Endothelial cell of umbilical vein (primary cell): ENCODE measurements at regions not wholly inside any gene's neighbourhood (a gene's known extent, or its start where the extent isn't known, plus 50 kb on each side); places are given as distances from the start of the nearest gene placed in this dataset.

Experiments used
- BruUV-seq: library from RNA; stranded (reverse); fragments of 400-500 nt; replicated peaks from 2 replicates; lab custom pipeline; 2021; lab: Mats Ljungman, UMichigan
- CTCF ChIA-PET: fragments of 300-600, 350-600 bp; sonication (Branson Sonifier 250); formaldehyde crosslinking; loops from one replicate; lab custom pipeline; 2021; ENCODE audit warnings: antibody characterized with exemption, inconsistent platforms; lab: Charles Lee
- POLR2A ChIA-PET: fragments of 300-600, 350-600 bp; sonication (Branson Sonifier 250); formaldehyde crosslinking; loops from one replicate; lab custom pipeline; 2021; ENCODE audit warnings: antibody characterized with exemption, inconsistent platforms; lab: Charles Lee
- DNase-seq: peaks from one replicate; pipeline ENCODE4 v3.0.0-alpha.2; 2011; ENCODE audit warnings: low read depth, low spot score
- FAIRE-seq: peaks from 2 replicates; lab custom pipeline; 2011; peaks lifted over from hg19 to GRCh38; lab: Jason Lieb, UNC
- H2AFZ ChIP-seq: 2 replicates; pipeline ENCODE4 v1.6.0; 2012; ENCODE audit warnings: low read depth, low read length, control low read depth, inconsistent platforms
- H3K27ac ChIP-seq: 2 replicates; pipeline ENCODE4 v1.5.1; 2011; ENCODE audit warnings: low read depth, mild to moderate bottlenecking, control low read depth, low read length, moderate library complexity; ENCODE audit not compliant: insufficient read depth
- H3K27me3 ChIP-seq, 2 experiments: 2 replicates each; pipeline versions ENCODE4 v1.6.0 to v1.6.1; 2011; ENCODE audit warnings: low read length in 2 of 2, mixed read lengths in 1 of 2; ENCODE audit not compliant: control insufficient read depth in 2 of 2, insufficient read depth in 2 of 2
- H3K36me3 ChIP-seq, 2 experiments: 2 replicates in 1 of 2; 3 replicates in 1 of 2; pipeline ENCODE4 v1.5.1; 2011; ENCODE audit warnings: low read length in 2 of 2, mild to moderate bottlenecking in 1 of 2, moderate library complexity in 1 of 2; ENCODE audit not compliant: control insufficient read depth in 2 of 2, insufficient read depth in 2 of 2; ENCODE audit errors: extremely low read depth in 1 of 2
- H3K4me1 ChIP-seq: 3 replicates; pipeline ENCODE4 v1.5.1; 2011; ENCODE audit warnings: mild to moderate bottlenecking, low read length; ENCODE audit not compliant: control insufficient read depth, insufficient read depth; ENCODE audit errors: extremely low read depth
- H3K4me2 ChIP-seq: 2 replicates; pipeline ENCODE4 v1.6.1; 2011; ENCODE audit warnings: low read length, control low read depth, mixed read lengths; ENCODE audit not compliant: insufficient read depth
- H3K4me3 ChIP-seq, 3 experiments: fragments of 200-600 bp in 1 of 3; sonication (generic), shearing (Covaris generic) in 1 of 3; replicated peaks in 1 of 3; 2 replicates each; pipeline ENCODE4 v1.5.1; 2011 to 2016; ENCODE audit warnings: control low read depth in 3 of 3, low read length in 3 of 3, mild to moderate bottlenecking in 2 of 3, inconsistent platforms in 1 of 3, low read depth in 1 of 3, moderate library complexity in 1 of 3; ENCODE audit not compliant: insufficient read depth in 1 of 3
- H3K79me2 ChIP-seq: 2 replicates; pipeline ENCODE4 v1.6.0; 2012; ENCODE audit warnings: low read length, inconsistent platforms; ENCODE audit not compliant: control insufficient read depth, insufficient read depth
- H3K9ac ChIP-seq: replicated peaks from 2 replicates; pipeline ENCODE3; 2011; ENCODE audit warnings: low read length, control low read depth; ENCODE audit not compliant: insufficient read depth; ENCODE audit errors: extremely low read depth
- H3K9me1 ChIP-seq: replicated peaks from 3 replicates; pipeline ENCODE4 v1.6.0; 2011; ENCODE audit warnings: mild to moderate bottlenecking, low read length; ENCODE audit not compliant: control insufficient read depth, insufficient read depth; ENCODE audit errors: extremely low read depth
- H3K9me3 ChIP-seq: replicated peaks from 2 replicates; pipeline ENCODE4 v1.5.1; 2012; ENCODE audit warnings: low read length, inconsistent platforms; ENCODE audit not compliant: control insufficient read depth, insufficient read depth
- H4K20me1 ChIP-seq: replicated peaks from 2 replicates; pipeline ENCODE3; 2011; ENCODE audit warnings: mild to moderate bottlenecking, low read length; ENCODE audit not compliant: control insufficient read depth, insufficient read depth; ENCODE audit errors: extremely low read depth
- EZH2 ChIP-seq: IDR thresholded peaks from 2 replicates; pipeline ENCODE4 v1.6.1; 2012; ENCODE audit warnings: borderline replicate concordance, low read depth, mild to moderate bottlenecking, moderate library complexity, low read length, inconsistent platforms; ENCODE audit not compliant: severe bottlenecking
- FOS ChIP-seq: IDR thresholded peaks from 2 replicates; pipeline ENCODE4 v1.6.1; 2011; ENCODE audit warnings: mild to moderate bottlenecking, low read length, moderate library complexity, borderline replicate concordance; ENCODE audit not compliant: insufficient read depth
- GATA2 ChIP-seq: IDR thresholded peaks from 2 replicates; pipeline ENCODE4 v1.7.0; 2011; ENCODE audit warnings: low read depth, mild to moderate bottlenecking, moderate library complexity, mixed read lengths, low read length; ENCODE audit not compliant: insufficient read length, insufficient read depth
- JUN ChIP-seq: IDR thresholded peaks from 2 replicates; pipeline ENCODE4 v1.6.1; 2011; ENCODE audit warnings: borderline replicate concordance, low read depth; ENCODE audit not compliant: insufficient read length, insufficient read depth
- MYC ChIP-seq: IDR thresholded peaks from one replicate; pipeline ENCODE4 v1.6.1; 2011; ENCODE audit warnings: mild to moderate bottlenecking, low read depth, low read length
- POLR2A ChIP-seq: IDR thresholded peaks from 2 replicates; pipeline ENCODE4 v1.6.1; 2012; ENCODE audit warnings: low read depth, mild to moderate bottlenecking, control low read depth, low read length
- POLR2AphosphoS5 ChIP-seq: IDR thresholded peaks from 2 replicates; pipeline ENCODE4 v1.6.1; 2012; ENCODE audit warnings: low read depth, mild to moderate bottlenecking, control low read depth, low read length, moderate library complexity; ENCODE audit not compliant: insufficient read depth
- dilution Hi-C: fragments of 300-500 bp; cut with MboI; formaldehyde crosslinking; loops from one replicate; pipeline ENCODE4 v1.15.0; 2019; ENCODE audit warnings: low sequenced_read_pairs; ENCODE audit not compliant: extremely low pct_ligation_motif_present
- intact Hi-C: fragments of 100-400 bp; cut with micrococcal nuclease; formaldehyde crosslinking; loops from one replicate; pipeline ENCODE4 v1.10.0; 2022
- TF ChIP-seq, protein P1 (sequence below), 2 donors: IDR thresholded peaks; 1 replicate in 1 of 2; 2 replicates in 1 of 2; pipeline ENCODE4 v1.5.1; 2011; ENCODE audit warnings: low read length in 2 of 2, mild to moderate bottlenecking in 2 of 2, moderate library complexity in 2 of 2, control low read depth in 1 of 2, inconsistent platforms in 1 of 2, low read depth in 1 of 2; ENCODE audit not compliant: insufficient read depth in 1 of 2; ENCODE audit errors: extremely low read depth in 1 of 2
- TF ChIP-seq, protein P2 (sequence below): IDR thresholded peaks from 2 replicates; pipeline ENCODE4 v1.6.1; 2011; ENCODE audit not compliant: insufficient read depth, insufficient read length

DNA sequence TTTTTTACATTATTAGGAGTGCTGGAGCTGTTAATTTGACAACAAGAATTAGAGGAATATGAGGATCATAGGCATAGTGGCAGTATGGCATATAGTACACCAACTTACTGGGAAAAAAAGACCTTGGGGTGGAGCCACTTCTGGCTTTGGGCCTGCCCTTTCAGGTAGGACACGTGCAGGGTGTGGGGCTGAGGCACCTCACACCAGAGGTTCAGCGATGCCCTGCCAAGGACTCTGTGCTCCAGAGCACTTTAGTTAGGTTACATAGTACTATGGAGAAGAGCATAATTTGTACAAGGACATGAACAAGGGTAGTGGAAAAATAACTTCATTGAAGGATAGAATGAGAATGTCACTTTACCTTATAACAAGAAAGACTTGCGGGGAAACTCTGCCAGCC is 77.1 kb upstream of the CD302 start:
- no peaks in the 10 kb centered on the region for H3K9me3 ChIP-seq
- intact Hi-C loops (no loop called here), dilution Hi-C loops (no loop called here)
- DNase-seq = no peak
- H3K9me1 ChIP-seq = no peaks in the 10 kb centered on the region
- no peaks in the 10 kb centered on the region for H3K79me2 ChIP-seq
- no peaks in the 10 kb centered on the region for H3K4me1 ChIP-seq
- no peak overlapping the region for H3K27ac ChIP-seq
- H3K4me2 ChIP-seq = no peak overlapping the region
- CTCF ChIA-PET = interaction anchor here (0.7 to 1.3 kb wide), 3 partner anchors 10 to 1129 kb away, joined by 3 read pairs; no protein-coding TSS in a partner anchor
- no peaks in the 10 kb centered on the region for H3K36me3 ChIP-seq
- no peak overlapping the region for H2AFZ ChIP-seq
- H3K4me3 ChIP-seq = no peak overlapping the region
- no peaks in the 10 kb centered on the region for H3K27me3 ChIP-seq
- POLR2A ChIA-PET = no interaction called here
- no peaks in the 10 kb centered on the region for H4K20me1 ChIP-seq
- H3K9ac ChIP-seq = no peak overlapping the region
- FAIRE-seq = no peak
- no peak for TF ChIP-seq JUN
- no peak for TF ChIP-seq GATA2
- TF ChIP-seq MYC = no peak
- no peak for TF ChIP-seq EZH2
- TF ChIP-seq, protein P1, sequence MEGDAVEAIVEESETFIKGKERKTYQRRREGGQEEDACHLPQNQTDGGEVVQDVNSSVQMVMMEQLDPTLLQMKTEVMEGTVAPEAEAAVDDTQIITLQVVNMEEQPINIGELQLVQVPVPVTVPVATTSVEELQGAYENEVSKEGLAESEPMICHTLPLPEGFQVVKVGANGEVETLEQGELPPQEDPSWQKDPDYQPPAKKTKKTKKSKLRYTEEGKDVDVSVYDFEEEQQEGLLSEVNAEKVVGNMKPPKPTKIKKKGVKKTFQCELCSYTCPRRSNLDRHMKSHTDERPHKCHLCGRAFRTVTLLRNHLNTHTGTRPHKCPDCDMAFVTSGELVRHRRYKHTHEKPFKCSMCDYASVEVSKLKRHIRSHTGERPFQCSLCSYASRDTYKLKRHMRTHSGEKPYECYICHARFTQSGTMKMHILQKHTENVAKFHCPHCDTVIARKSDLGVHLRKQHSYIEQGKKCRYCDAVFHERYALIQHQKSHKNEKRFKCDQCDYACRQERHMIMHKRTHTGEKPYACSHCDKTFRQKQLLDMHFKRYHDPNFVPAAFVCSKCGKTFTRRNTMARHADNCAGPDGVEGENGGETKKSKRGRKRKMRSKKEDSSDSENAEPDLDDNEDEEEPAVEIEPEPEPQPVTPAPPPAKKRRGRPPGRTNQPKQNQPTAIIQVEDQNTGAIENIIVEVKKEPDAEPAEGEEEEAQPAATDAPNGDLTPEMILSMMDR (IDR thresholded peaks at IDR 0.05; ENCODE audit: extremely low read depth in 1 of 2, insufficient read depth in 1 of 2, low read depth in 1 of 2, low read length in 2 of 2) = no peak
- TF ChIP-seq, protein P2, sequence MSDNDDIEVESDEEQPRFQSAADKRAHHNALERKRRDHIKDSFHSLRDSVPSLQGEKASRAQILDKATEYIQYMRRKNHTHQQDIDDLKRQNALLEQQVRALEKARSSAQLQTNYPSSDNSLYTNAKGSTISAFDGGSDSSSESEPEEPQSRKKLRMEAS = no peak
- no peak for TF ChIP-seq FOS
- TF ChIP-seq POLR2AphosphoS5 = no peak
- no peak for TF ChIP-seq POLR2A
- no TSS peak for BruUV-seq
